ENCODE measurements at regions not wholly inside any gene's neighbourhood (a gene's known extent, or its start where the extent isn't known, plus 50 kb on each side); places are given as distances from the start of the nearest gene placed in this dataset.

- TF ChIP-seq POLR2A (IDR thresholded peaks at IDR 0.05; ENCODE audit: extremely low read depth, insufficient read length) (no peak), CTCF (IDR thresholded peaks at IDR 0.05; ENCODE audit: low read depth, low read length) (no peak), MAX (IDR thresholded peaks at IDR 0.05; ENCODE audit: low read depth, low read length) (no peak)
Measured at GRCh38 chr13:40475617-40476016, 190.8 kb downstream of the FOXO1 start.

Measured in NB4 (cell line).